Heart left ventricle (tissue), 16 donors: ENCODE measurements at regions not wholly inside any gene's neighbourhood (a gene's known extent, or its start where the extent isn't known, plus 50 kb on each side); places are given as distances from the start of the nearest gene placed in this dataset.

Experiments
- ATAC-seq, 4 donors: fragments of 200-7000 bp; cut with Tn5 transposase; one replicate each; pipeline ENCODE4 v1.9.1; 2020 to 2022; ENCODE audit warnings: moderate library complexity in 4 of 4, mild to moderate bottlenecking in 3 of 4, moderate number of reproducible peaks in 1 of 4
- DNase-seq, 5 donors: peaks; one replicate each; pipeline ENCODE4 v3.0.0-alpha.2; 2020
- H3K27ac ChIP-seq, 12 donors: fragments of 200-600 bp; sonication (generic) in 4 of 12; one replicate each; pipeline versions ENCODE4 v1.5.0 to v1.8.0; 2016 to 2022; ENCODE audit warnings: mild to moderate bottlenecking in 2 of 12
- H3K27me3 ChIP-seq, 9 donors: fragments of 200-600 bp; sonication (generic) in 2 of 9; one replicate each; pipeline versions ENCODE4 v1.5.1 to v1.8.0; 2016 to 2022; ENCODE audit warnings: mild to moderate bottlenecking in 3 of 9
- H3K36me3 ChIP-seq, 9 donors: fragments of 200-600 bp; sonication (generic) in 2 of 9; one replicate each; pipeline versions ENCODE4 v1.5.0 to v1.8.0; 2018 to 2022; ENCODE audit warnings: mild to moderate bottlenecking in 2 of 9
- H3K4me1 ChIP-seq, 12 donors: fragments of 200-600 bp; sonication (generic) in 4 of 12; one replicate each; pipeline versions ENCODE4 v1.5.0 to v1.8.0; 2016 to 2022; ENCODE audit warnings: mild to moderate bottlenecking in 3 of 12
- H3K4me3 ChIP-seq, 12 donors: fragments of 200-600 bp; sonication (generic) in 4 of 12; one replicate each; pipeline versions ENCODE4 v1.5.0 to v1.8.0; 2017 to 2022; ENCODE audit warnings: mild to moderate bottlenecking in 9 of 12, moderate library complexity in 4 of 12
- H3K9me3 ChIP-seq, 12 donors: fragments of 200-600 bp; sonication (generic) in 4 of 12; one replicate each; pipeline versions ENCODE4 v1.5.0 to v1.8.0; 2016 to 2022; ENCODE audit warnings: mild to moderate bottlenecking in 1 of 12
- CTCF ChIP-seq, 12 donors: fragments of 200-600 bp; sonication (generic) in 4 of 12; IDR thresholded peaks; one replicate each; pipeline versions ENCODE4 v1.5.0 to v1.8.0; 2018 to 2022; ENCODE audit warnings: antibody characterized with exemption in 12 of 12, mild to moderate bottlenecking in 5 of 12
- POLR2A ChIP-seq, 2 donors: fragments of 450-650 bp; IDR thresholded peaks; one replicate each; pipeline ENCODE4 v1.6.1; 2017; ENCODE audit warnings: antibody characterized with exemption in 2 of 2, mild to moderate bottlenecking in 2 of 2, moderate library complexity in 2 of 2
- WGBS, 4 donors: extraction: QIAGEN DNeasy Blood & Tissue Kit in 2 of 4; methylation state at CpG; one replicate each; pipeline versions ENCODE4 v1.1.5 to v1.1.7; 2013 to 2018; 5-methylcytosine and 5-hydroxymethylcytosine counted together
- intact Hi-C, 10 donors: fragments of 100-400 bp; cut with DNase I; formaldehyde crosslinking; loops; one replicate each; pipeline versions ENCODE4 v1.11.1 to v1.14.2; 2022
- donor health status: ischemic (EF 13 %, LVEDD 7.1; RV severe dilation, severe dysfunction).
- donor health status: healthy with polysubstance abuse.
- donor health status: DM: no; HTN: yes; CAD: no.
- donor health status: DM: no; HTN: no; CAD: no.
- donor health status: ischemic (EF 25% LVEDD 6.9; RV normal size, moderate dysfunction).
- donor health status: ischemic (EF 25% LVEDD 5.7; RV mildly dilated, moderate dysfunction).
- donor health status: healthy.
- donor health status: DM: yes; HTN: yes; CAD: no.
- donor health status: ischemic (EF 35%, LVEDD 5.7; RV mildly dilated, moderate dysfunction).
- donor health status: nonischemic (EF 11% LVEDD 7.7; RV severe dilation, severe dysfunction).
- donor health status: DM: yes; HTN: yes; CAD: no.
- donor health status: PGD.
- donor health status: ischemic (EF 29% LVEDD 5.4; RV normal size, mild dysfunction).
- donor health status: nonischemic (EF 23%, LVEDD 6.1; RV moderate dilation, normal function).

GRCh38 chr7:17608114-17608833, 309.8 kb downstream of the AHR start:
- peaks cover 0 to 20% (median 0%) of the 10 kb centered on the region in 12 donors for H3K9me3 ChIP-seq
- intact Hi-C loops: no loop called here
- no peak overlapping the region for H3K27ac ChIP-seq
- no peak overlapping the region for H3K4me3 ChIP-seq
- 48 to 72% (median 63%) methylated on average over 1 of the region's 1 CpG for WGBS, 4 donors
- DNase-seq: no peak
- H3K27me3 ChIP-seq: no peaks in the 10 kb centered on the region
- H3K36me3 ChIP-seq: no peaks in the 10 kb centered on the region
- ATAC-seq: no peak
- TF ChIP-seq CTCF (IDR thresholded peaks at IDR 0.05) (no peak), POLR2A (IDR thresholded peaks at IDR 0.05) (no peak)
- peaks cover 0 to 4% (median 0%) of the 10 kb centered on the region in 12 donors for H3K4me1 ChIP-seq

- TF ChIP-seq CTCF (IDR thresholded peaks at IDR 0.05): no peak
- no peak for TF ChIP-seq POLR2A (IDR thresholded peaks at IDR 0.05)
- H3K27me3 ChIP-seq: no peaks in the 10 kb centered on the region
- WGBS, 4 donors: 66 to 75% (median 70%) methylated on average over 4 of the region's 4 CpGs
Measured at GRCh38 chr7:17611611-17612010, 313.2 kb downstream of the AHR start.

GRCh38 chr7:17613338-17614041, 315.0 kb downstream of the AHR start:
- H3K9me3 ChIP-seq: peaks cover 0 to 8% (median 0%) of the 10 kb centered on the region in 12 donors
- H3K27me3 ChIP-seq: no peaks in the 10 kb centered on the region
- intact Hi-C loops: no loop called here
- ATAC-seq (no peak), DNase-seq (no peak)
- no peak overlapping the region for H3K4me3 ChIP-seq
- WGBS, 4 donors: 90 to 98% (median 94%) methylated on average over 2 of the region's 2 CpGs
- no peak overlapping the region for H3K27ac ChIP-seq
- no peak for TF ChIP-seq POLR2A (IDR thresholded peaks at IDR 0.05)
- no peak for TF ChIP-seq CTCF (IDR thresholded peaks at IDR 0.05)
- no peaks in the 10 kb centered on the region for H3K36me3 ChIP-seq
- no peaks in the 10 kb centered on the region for H3K4me1 ChIP-seq

More at GRCh38 chr7:17611611-17612010, 313.2 kb downstream of the AHR start:
- DNase-seq (no peak), ATAC-seq (no peak)
- Histone ChIP-seq H3K36me3 (no peaks in the 10 kb centered on the region), H3K27ac (no peak overlapping the region), H3K9me3 (peaks cover 0 to 8% (median 0%) of the 10 kb centered on the region in 12 donors), H3K4me3 (no peak overlapping the region), H3K4me1 (peaks cover 0 to 4% (median 0%) of the 10 kb centered on the region in 12 donors)
- intact Hi-C loops: no loop called here

GRCh38 chr7:17617380-17617779, 318.9 kb downstream of the AHR start:
- Histone ChIP-seq H3K4me1 (no peaks in the 10 kb centered on the region), H3K27me3 (no peaks in the 10 kb centered on the region), H3K4me3 (no peak overlapping the region), H3K27ac (no peak overlapping the region), H3K9me3 (peaks cover 0 to 4% (median 0%) of the 10 kb centered on the region in 12 donors), H3K36me3 (no peaks in the 10 kb centered on the region)
- no peak for DNase-seq
- ATAC-seq: no peak
- intact Hi-C loops: no loop called here
- WGBS, 4 donors: 89 to 96% (median 91%) methylated on average over 2 of the region's 2 CpGs
- TF ChIP-seq POLR2A (IDR thresholded peaks at IDR 0.05) (no peak), CTCF (IDR thresholded peaks at IDR 0.05) (no peak)
